NCI-H1105 treated with DMSO at 0.1 percent for 48 hours (cell line): ENCODE measurements at regions not wholly inside any gene's neighbourhood (a gene's known extent, or its start where the extent isn't known, plus 50 kb on each side); places are given as distances from the start of the nearest gene placed in this dataset.

ENCODE experiments used
- DNase-seq: peaks from one replicate; lab custom pipeline; 2025; lab: John Stamatoyannopoulos, UW

GRCh38 chr4:130485371-130485770, 1389.4 kb downstream of the C4orf33 start:
- DNase-seq, result no peak

GRCh38 chr4:130486186-130486585, 1390.2 kb downstream of the C4orf33 start:
- no peak for DNase-seq

GRCh38 chr4:130486841-130487240, 1390.9 kb downstream of the C4orf33 start:
- DNase-seq, result no peak

- DNase-seq, result no peak
Observed at GRCh38 chr4:130510661-130511060, 1414.7 kb downstream of the C4orf33 start.

- DNase-seq, result no peak
Observed at GRCh38 chr4:130511776-130512175, 1415.8 kb downstream of the C4orf33 start.

- DNase-seq, result no peak
Observed at GRCh38 chr4:130524057-130524456, 1428.1 kb downstream of the C4orf33 start.

GRCh38 chr4:130530505-130530904, 1434.6 kb downstream of the C4orf33 start:
- DNase-seq, result no peak

- DNase-seq, result no peak
Observed at GRCh38 chr4:130534651-130535050, 1438.7 kb downstream of the C4orf33 start.

GRCh38 chr4:130542953-130543352, 1447.0 kb downstream of the C4orf33 start:
- no peak for DNase-seq

GRCh38 chr4:130545171-130545570, 1449.2 kb downstream of the C4orf33 start:
- DNase-seq, result no peak

- no peak for DNase-seq
Observed at GRCh38 chr4:130545596-130545995, 1449.6 kb downstream of the C4orf33 start.

GRCh38 chr4:130559268-130559667, 1463.3 kb downstream of the C4orf33 start:
- DNase-seq, result no peak

GRCh38 chr4:130563185-130563888, 1467.4 kb downstream of the C4orf33 start:
- DNase-seq, result peak; percentile 0

GRCh38 chr4:130563889-130564418, 1468.0 kb downstream of the C4orf33 start:
- DNase-seq, result no peak

GRCh38 chr4:130568746-130569145, 1472.8 kb downstream of the C4orf33 start:
- no peak for DNase-seq

GRCh38 chr4:130573742-130574141, 1477.8 kb downstream of the C4orf33 start:
- no peak for DNase-seq

- no peak for DNase-seq
Observed at GRCh38 chr4:130574215-130574614, 1478.3 kb downstream of the C4orf33 start.

GRCh38 chr4:130576218-130576617, 1480.3 kb downstream of the C4orf33 start:
- no peak for DNase-seq

GRCh38 chr4:130591091-130591490, 1495.1 kb downstream of the C4orf33 start:
- no peak for DNase-seq

GRCh38 chr4:130600706-130601105, 1504.8 kb downstream of the C4orf33 start:
- no peak for DNase-seq

GRCh38 chr4:130603043-130603442, 1507.1 kb downstream of the C4orf33 start:
- no peak for DNase-seq

- DNase-seq, result no peak
Observed at GRCh38 chr4:130608121-130608520, 1512.2 kb downstream of the C4orf33 start.

GRCh38 chr4:130628531-130628930, 1532.6 kb downstream of the C4orf33 start:
- DNase-seq, result no peak
